Renal cortical epithelial cell (primary cell): ENCODE measurements at regions not wholly inside any gene's neighbourhood (a gene's known extent, or its start where the extent isn't known, plus 50 kb on each side); places are given as distances from the start of the nearest gene placed in this dataset.

Experiments used
- DNase-seq: peaks from one replicate; pipeline ENCODE4 v3.0.0-alpha.2; 2011; ENCODE audit warnings: low read depth

DNA sequence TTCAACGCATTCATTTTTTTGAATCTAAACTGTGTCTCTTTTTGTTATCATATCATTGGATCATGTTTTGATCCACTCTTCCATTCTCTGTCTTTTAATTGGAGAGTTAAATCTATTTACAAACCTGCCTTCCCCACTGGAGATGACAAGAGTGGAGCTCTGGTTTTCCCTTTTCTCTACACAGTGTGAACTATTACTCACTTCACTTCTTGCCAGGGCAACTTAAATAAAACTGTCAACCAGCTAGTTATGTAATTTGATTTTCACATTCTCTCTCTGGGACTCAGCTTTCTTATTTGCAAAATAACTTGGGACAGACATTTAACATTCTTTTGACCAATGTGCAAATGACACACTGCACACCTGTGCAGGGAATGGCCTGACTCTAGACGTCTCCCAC is 230.8 kb upstream of the CST7 start:
- no peak for DNase-seq

DNA sequence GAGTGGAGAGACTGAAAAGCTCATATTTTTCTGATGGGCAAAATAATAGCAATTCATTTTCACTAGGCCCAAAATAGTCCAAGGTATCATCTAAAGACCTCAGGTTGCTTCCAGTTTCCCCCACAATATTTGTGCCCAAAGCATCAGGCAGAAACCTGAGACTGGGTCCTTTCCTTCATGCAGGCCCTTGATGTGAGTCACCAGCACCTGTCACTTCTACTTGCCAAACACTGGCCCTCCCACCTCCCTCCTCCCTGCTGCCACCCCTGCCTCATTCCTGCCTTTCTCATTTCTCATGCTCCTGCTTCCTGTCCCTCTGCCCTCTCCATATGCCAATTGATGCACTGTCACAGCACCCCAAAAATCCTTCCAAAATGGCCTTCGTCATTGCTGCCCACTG is 230.4 kb upstream of the CST7 start:
- peak; percentile 12 for DNase-seq

DNA sequence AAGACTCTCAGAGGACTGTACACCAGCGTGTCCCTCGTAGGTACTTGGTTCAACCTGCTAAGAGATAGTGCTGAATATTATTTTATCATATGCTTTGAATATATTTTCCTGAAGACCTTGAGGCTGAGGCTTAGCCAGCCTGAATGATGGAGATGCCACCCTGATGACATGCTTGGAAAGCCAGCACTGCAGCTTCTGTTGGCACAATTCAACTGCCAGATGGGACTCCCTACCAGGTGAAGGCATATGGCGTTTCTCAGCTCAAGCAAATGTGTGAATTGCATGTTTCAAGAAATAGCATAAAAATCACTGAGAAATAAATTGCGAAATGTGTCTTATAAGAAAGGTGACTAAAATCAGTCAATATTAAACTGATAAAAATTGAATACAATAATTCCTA is 228.1 kb upstream of the CST7 start:
- DNase-seq = no peak

DNA sequence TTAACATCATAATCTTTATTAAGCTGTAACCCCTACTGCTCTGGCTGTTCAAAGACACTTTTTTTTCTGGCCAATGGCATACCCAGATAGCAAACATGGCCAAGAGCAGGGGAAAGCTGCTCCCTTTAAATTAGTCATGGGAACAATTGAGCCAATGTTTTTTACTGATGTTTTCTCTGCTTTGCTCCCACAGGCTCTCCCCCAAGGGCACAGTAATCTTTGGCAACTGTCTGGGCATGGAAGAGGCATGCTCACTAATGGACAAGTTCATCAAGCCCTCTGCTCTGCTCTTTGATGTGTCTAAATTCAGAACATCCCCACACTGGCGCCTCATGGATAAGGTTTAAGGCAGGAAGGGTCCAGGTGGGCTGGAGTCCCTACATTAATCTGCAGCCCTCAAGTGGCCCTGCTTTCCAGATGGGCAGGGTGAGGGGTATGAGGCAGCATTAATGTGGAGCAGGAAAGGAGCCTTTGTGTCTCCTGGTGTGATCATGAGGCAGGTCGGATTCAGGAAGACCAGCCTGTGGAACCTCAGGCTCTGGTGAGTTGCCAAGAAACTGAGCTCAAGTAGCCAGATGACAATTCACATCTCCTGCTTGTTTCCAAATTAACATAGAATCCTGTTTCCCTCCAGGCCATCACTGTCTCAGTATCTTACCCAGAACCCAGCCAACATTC is 227.0 kb upstream of the CST7 start:
- DNase-seq = no peak

DNA sequence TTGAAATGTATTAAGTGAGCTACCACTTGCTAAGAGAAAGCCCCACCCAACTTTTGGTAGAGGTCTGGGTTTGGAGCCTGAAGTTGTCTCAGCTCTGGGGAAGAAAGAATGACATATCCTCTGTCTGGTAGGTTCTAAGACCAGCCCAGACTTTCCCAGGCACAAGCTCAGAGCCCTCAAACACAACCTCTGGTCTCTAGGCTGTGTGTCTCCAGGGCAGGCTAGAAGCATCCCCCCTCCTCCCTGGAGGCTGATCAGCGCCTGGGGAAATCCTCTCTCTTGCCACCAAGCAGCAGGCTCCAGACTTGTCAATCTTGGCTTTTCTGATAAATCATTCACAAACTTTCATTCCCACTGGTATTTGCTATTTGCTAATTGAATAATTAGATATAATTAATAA is 226.5 kb upstream of the CST7 start:
- DNase-seq = no peak

DNA sequence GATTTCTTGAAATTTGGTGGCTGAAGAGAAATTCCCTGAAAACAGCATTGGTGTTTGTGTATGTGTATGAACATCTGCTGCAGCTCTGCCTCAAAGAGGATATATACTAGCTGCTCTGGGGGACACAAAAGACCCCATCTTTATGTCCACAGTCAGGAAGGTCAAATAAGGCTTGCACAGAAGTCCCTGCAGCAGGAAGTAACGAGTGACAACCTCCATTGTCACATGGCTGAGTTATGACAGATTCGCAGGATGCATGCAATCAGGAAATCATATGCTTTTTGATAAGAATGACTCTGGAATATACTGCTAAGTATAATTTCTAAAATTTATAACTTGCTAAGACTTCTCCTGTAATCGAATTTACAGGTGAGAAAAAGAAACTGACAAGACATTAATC is 225.9 kb upstream of the CST7 start:
- no peak for DNase-seq

DNA sequence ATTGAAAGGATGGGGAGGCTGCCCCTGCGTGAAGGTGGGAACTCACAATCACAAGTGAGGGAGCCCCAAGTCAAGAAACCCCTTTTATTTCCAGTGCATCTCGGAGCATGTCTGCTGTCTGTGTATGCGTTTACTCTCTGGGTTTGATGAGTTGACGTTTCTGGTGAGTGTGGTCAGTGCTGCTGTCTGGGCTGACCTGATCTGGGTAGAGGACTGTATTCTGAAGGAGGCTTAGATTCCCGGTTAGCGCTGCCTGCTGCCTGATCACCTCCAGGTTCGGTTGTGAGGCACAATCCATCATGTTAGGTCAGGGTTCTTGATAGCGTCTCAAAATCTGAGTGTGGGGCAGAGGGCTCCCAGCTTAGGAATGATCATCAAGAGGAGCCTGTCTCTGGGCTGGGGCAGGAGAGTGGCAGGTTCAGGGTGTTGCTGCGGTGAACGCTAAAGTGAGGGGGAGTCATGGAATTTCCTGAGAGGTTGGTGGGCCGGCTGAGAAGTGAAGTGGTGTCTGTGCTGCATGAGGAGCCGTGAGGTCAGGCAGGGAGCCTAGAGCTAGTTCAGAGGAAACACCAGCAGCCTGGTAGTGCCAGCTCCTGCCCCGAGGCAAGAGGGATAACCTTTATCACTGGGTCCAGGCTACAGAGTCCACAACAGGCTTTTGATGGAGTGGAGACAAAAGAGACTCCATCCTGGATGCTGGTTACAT is 225.3 kb upstream of the CST7 start:
- DNase-seq = no peak

DNA sequence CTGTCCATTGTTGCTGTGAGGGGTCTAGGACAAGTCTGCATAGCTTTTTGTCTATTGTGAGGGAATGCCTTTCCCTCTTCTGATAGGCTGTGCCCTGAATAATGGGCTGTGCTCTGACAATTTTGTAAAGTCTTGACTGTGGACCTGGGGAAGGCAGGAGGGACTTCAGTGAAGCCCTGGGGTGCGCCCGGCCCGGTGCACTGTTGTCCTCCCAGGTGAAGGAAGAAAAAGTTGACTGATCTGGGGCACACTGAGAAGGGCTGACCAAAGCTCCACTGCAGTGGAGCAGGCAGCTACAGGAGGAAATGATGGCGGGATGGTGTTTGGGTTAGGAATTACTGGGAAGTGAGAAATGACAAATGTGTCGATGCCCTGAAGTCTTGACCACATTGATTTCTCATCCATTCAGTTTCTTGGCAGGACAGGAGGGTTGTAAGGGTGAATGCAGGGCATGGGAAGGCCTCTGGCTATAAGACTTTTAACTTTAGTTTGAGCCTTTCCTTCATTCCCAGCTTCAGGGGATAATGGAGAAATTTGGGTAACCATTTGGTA is 224.0 kb upstream of the CST7 start:
- DNase-seq = peak; percentile 11

DNA sequence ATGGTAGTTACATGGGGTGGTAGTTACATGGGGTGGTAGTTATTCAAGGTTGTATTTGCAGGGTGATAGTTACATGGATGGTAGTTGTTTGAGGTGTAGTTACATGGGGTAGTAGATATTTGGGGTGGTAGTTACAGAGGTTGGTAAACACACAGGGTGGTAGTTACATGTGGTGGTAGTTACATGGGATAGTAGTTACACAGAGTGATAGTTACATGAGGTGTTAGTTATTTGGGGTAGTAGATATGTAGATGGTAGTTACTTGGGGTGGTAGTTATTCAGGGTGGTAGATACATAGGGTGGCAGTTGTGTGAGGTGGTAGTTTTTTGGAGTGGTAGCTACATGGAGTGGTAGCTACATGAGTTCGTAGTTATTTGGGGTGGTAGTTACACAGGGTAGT is 221.3 kb upstream of the CST7 start:
- no peak for DNase-seq

DNA sequence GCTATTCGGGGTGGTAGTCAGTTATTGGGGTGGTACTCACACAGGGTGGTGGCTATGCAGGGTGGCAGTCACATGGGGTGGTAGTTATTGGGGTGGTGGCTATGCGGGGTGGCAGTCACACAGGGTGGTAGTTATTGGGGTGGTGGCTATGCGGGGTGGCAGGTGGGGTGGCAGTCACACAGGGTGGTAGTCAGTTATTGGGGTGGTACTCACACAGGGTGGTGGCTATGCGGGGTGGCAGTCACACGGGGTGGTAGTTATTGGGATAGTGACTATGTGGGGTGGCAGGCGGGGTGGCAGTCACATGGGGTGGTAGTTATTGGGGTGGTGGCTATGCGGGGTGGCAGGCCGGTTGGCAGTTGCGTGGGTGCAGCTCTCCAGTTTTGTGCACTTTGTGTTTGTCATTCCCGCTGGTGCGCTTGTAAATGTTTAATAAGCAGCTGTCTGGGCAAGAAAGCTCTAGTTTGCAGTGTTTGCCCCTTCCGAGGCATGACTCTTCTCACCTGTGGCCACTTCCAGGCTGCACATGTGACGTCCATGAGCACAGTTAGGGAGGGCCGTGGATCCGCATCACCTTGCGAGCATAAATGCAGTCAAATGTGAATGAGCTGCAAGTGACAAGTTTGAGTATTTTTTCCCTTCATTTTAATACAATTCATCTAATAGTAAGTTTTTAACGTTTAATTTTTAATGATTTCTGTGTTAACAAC is 219.0 kb upstream of the CST7 start:
- DNase-seq = no peak

DNA sequence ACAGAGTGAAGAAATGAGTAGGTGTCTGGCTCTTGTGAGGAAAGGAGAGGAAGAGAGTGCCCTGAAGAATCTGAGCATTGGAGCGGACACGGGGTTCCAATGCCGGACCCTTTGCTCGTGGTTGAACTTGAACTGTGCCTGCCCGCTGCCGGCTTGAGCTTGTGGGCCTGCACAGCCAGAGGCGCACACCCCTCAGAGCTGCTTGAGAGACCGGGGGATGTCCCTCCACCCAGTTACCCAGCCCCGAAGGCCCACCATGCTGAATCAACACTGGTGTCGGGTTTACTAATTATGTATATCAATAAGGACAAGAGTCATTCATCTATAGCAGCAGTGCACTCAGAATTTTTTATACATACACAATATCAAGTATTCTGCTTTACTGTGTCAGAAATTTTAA is 218.3 kb upstream of the CST7 start:
- no peak for DNase-seq

DNA sequence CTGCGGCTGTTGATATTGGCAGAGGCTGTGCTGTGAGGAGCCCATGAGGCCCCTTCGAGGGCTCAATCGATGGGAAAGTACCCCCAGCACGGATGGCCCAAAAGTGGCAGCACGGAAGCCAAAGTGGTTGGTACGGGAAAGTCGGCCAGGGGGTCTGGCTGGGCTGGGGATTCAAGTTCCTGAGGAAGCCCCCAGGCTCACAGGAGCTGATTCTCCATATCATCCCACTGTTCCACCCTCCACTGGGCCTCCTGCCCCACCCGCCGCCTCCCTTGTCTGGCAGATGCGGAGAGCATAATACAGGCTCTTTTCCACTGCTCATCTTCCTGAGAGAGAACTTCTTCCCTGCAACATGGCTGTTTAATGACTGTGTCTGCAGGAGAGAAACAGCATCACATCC is 217.8 kb upstream of the CST7 start:
- DNase-seq = no peak

DNA sequence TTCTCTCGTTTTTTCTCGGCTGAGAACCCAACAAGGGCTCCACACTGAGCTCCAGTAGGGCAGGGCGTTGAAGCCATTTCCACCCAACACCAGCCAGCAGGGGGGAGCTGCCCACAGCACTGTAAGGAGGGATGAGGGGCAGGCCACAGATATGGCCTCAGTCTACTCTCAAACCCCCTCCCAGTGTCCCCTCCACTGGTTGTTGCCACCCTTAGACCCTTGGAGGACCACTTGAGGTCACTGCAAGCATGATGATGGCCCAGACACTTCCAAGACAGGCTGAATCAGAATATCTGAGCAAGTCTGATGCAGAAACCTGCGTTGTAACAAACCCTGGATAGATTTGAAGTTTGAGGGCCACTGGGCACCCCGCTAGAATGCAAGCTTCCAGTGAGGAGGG is 217.0 kb upstream of the CST7 start:
- DNase-seq = no peak

DNA sequence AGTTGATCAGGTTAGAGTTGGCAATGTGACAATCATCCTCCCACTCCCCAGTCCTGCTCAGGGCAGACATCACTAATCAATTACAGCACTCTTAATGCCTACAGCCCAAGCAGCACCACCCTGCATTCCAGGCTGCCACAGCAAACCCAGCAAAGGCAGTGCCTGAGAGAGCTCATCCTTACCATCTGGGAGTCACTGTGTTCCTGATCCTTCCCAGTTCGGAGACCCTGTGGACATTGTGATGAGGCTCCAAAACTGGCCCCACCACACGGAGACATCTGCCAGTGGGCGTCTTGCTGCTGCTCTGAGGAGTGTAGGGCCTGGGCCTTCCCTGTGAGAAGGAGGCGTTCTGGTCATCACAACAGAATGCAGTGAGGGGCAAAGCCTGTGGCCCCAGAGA is 216.5 kb upstream of the CST7 start:
- no peak for DNase-seq

DNA sequence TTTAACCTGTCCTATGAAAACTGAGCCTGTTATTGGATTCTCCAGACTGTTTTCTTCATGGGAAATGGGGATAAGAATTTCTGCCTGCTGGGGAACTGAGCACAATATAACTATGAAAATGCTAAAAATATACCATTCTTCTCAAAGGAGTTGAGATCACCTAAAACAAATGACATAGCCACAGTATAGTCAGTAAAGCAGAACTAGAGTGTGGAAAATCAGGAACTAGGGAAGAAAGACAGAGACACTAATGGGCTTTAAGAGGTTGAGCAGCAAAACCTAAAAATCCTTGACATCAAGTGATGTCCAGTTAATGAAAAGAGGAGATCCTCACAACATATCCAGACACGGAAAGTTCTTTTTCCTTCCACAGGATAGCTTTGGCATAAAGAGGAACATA is 215.7 kb upstream of the CST7 start:
- DNase-seq = no peak

DNA sequence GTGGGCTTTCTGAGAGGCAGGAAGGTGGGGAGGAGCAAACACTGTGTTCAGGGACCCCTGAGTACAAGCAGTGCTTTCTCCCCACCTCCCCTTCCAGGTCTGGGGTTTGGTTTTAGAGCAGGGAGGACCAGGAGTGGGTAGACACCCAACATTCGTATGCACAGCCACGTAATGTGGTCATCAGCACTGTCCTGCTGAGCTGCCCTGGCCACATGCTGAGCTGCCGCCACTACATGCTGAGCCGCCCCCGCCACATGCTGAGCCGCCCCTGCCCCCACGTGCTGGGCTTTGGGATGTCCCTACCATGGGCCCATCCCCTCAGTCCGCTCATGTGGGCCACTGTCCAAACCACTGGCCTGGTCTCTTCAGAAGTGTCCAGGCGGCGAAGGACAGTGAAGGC is 214.9 kb upstream of the CST7 start:
- no peak for DNase-seq

DNA sequence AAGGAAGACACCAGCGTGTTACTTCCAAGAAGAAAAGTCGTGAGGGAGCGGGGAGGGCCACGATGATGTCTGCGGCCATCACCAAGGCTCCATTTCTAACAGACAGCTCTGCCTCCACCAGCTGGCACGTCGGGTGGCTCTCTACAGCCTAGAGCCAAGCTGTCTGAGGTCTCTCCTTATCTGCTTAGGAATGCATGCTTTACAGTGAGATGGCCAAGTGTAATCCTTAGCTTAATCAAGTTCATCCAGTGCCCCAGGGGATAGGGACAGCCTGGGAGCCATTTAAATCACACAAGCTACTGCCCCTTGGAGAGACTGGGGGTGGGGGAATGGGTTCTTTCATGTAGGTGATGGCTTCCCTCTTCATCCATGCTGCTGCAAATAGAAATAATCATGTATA is 213.8 kb upstream of the CST7 start:
- DNase-seq = no peak

DNA sequence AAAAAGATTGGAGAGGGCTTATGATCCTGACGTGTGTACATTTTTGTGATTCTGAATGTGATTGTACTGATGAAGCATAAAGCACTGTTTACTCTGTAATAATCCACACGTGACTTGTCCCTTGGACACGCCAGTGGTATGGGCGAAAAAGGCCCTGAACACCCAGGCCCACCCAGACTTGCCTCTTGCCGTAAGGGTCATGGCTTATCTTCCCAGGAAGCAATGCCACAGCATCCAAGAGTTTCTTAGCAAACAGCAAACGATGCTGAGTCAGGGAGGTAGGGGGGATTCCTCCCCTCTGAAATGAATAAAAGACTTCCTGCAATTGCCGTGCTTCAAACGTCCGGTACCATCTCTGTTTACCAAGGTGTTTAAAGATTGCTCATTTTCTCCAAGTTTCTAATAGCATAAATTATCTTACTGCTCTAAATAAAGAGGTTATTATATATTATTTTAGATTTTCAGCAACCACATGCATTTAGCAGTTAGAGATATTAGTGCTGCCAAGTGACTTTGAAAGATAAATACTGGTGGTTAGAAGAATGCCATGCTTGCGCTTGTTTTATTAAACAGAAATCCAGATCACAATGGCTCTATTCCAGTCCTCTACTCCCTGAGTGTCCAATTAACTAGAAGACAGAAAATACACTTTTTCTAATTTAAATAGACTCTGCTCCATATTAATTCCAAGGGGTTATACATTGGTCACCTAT is 212.8 kb upstream of the CST7 start:
- DNase-seq = no peak

DNA sequence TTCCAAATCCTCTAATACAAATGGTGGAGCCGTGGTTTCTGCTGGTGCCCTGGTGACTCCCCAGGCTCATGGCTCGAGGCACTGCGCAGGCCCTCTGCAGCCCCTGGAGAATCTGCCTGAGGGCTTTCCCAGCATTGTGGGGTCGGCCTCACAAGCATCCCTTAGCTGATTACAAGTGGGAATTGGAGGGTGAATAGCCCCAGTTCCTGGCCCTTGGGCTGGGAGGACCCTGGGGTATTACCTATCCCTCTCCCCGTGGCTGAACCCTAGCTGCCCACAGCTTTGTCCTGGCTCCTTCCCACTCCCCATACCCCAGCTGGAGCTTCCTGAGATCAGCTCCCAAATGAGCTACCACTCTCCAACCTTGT is 212.2 kb upstream of the CST7 start:
- no peak for DNase-seq

DNA sequence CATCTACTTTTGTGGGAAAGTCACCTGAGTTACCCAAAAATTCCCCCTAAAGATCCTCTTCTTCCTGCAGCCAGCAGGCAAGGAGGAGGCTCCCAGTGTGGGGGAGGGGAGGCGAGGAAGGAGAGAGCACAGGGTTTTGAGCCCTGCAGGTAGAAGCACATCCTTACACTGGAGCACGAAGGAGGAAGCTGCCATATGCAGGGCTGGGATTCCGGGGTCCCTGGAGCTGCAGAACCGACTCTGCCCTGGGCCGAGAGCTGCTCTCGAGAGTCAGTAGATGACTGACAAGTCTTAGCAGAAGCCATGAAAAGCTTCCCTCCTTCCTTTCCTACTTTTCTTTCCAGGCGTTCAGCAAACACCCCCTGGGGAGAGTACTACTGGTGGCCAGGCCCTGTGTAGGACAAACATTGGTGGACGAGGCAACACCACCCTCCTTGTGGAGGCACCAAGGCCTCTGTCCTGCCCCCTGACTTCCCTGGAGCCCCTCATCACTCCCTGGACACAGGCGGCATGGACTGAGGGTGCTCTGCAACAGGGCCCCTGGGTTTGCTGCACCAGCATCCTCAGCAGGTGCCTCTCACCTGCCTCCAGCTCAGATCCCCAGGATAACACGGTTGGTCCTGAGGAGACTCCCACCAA is 211.7 kb upstream of the CST7 start:
- DNase-seq = no peak

DNA sequence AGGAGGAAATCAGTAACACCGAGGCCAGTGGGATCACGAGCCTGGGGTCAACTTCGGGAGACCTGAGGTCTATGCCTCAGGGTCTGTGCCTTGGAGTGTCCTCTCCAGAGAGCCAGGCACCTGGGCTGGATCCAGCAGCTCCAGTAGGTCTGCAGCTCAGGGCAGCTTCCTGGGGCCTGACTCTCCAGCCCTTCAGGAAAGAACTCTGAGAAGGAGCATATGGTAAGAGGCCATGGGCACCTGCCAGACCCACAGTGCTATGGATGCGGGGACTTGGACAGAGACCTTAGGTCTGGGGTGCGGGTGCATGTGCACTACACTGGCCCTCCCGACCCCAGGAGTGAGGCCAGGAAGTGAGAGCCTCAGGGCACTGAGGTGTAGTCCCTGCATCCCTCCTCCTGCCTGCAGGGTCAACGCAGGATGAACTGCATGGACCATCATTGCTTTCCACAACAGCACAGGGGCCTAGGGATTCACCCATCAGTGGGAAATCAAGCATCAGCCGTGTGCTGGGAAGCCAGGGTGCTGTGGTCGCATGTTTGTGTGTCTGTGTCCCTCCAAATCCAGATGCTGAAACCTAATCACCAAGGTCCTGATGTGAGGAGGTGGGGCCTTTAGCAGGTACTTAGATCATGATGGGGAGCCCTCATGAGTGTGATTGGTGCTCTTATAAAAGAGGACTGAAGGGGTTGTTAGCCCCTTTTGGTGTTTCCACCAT is 210.9 kb upstream of the CST7 start:
- DNase-seq = no peak
